Left ventricle myocardium inferior (tissue), 1 donor: ENCODE measurements at regions not wholly inside any gene's neighbourhood (a gene's known extent, or its start where the extent isn't known, plus 50 kb on each side); places are given as distances from the start of the nearest gene placed in this dataset.

Experiments
- DNase-seq: peaks from one replicate; pipeline ENCODE4 v3.0.0-alpha.2; 2020
- H3K27ac ChIP-seq: fragments of 200-600 bp; replicated peaks from 2 replicates; pipeline ENCODE4 v1.8.0; 2021
- H3K27me3 ChIP-seq: fragments of 200-600 bp; 2 replicates; pipeline ENCODE4 v1.8.0; 2021; ENCODE audit warnings: low read depth
- H3K36me3 ChIP-seq: fragments of 200-600 bp; 2 replicates; pipeline ENCODE4 v1.8.0; 2021
- H3K4me1 ChIP-seq: fragments of 200-600 bp; 2 replicates; pipeline ENCODE4 v1.8.0; 2021
- H3K4me3 ChIP-seq: fragments of 200-600 bp; 2 replicates; pipeline ENCODE4 v1.8.0; 2021; ENCODE audit warnings: mild to moderate bottlenecking, moderate library complexity
- H3K9me3 ChIP-seq: fragments of 200-600 bp; replicated peaks from 2 replicates; pipeline ENCODE4 v1.8.0; 2021
- intact Hi-C: fragments of 100-400 bp; cut with micrococcal nuclease; formaldehyde crosslinking; loops from one replicate; pipeline ENCODE4 v1.11.0; 2022
- TF ChIP-seq, protein P1 (sequence below): fragments of 200-600 bp; IDR thresholded peaks from 2 replicates; pipeline ENCODE4 v1.8.0; 2021; ENCODE audit warnings: antibody characterized with exemption, mild to moderate bottlenecking, borderline replicate concordance
- donor health status: DM: no; HTN: yes; CAD: no; lungs with severe emphysema.

- no peaks in the 10 kb centered on the region for H3K9me3 ChIP-seq
- no peaks in the 10 kb centered on the region for H3K36me3 ChIP-seq
- H3K27ac ChIP-seq = no peak overlapping the region
- intact Hi-C loops = no loop called here
- no peaks in the 10 kb centered on the region for H3K4me1 ChIP-seq
- TF ChIP-seq, protein P1, sequence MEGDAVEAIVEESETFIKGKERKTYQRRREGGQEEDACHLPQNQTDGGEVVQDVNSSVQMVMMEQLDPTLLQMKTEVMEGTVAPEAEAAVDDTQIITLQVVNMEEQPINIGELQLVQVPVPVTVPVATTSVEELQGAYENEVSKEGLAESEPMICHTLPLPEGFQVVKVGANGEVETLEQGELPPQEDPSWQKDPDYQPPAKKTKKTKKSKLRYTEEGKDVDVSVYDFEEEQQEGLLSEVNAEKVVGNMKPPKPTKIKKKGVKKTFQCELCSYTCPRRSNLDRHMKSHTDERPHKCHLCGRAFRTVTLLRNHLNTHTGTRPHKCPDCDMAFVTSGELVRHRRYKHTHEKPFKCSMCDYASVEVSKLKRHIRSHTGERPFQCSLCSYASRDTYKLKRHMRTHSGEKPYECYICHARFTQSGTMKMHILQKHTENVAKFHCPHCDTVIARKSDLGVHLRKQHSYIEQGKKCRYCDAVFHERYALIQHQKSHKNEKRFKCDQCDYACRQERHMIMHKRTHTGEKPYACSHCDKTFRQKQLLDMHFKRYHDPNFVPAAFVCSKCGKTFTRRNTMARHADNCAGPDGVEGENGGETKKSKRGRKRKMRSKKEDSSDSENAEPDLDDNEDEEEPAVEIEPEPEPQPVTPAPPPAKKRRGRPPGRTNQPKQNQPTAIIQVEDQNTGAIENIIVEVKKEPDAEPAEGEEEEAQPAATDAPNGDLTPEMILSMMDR = no peak
- H3K4me3 ChIP-seq = no peak overlapping the region
- H3K27me3 ChIP-seq = no peaks in the 10 kb centered on the region
- DNase-seq = no peak
Observed at GRCh38 chr12:88764781-88765480, 184.7 kb upstream of the KITLG start.

DNA sequence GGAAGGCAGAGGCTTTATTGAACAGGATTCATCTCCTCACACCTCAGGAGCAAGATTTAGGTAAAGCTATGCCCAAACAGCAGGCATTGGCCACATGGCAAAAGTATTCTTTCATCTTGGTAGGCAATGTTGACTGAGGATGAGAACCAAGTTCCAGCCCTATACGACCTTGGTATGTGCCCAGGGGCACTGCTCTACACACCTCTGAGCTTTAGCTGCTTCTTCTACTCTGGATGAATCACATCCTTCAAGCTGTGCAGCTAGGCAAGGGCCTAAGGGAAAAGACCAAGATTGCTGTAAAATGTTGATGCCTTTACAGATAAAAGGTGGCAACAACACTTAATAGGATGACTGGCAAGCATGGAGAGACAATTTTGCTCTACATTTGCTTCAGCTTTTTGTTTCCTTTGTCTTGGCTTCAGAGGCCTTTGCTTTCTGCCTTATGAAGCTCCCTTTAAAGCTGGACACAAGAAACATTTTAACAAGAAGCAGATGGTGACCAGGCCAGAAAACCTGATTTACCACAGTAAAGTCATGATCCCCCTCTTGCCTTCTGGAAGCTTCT lies 183.3 kb upstream of the KITLG start:
- intact Hi-C loops = no loop called here
- no peak overlapping the region for H3K4me3 ChIP-seq
- H3K9me3 ChIP-seq = no peaks in the 10 kb centered on the region
- DNase-seq = no peak
- no peak overlapping the region for H3K27ac ChIP-seq
- no peaks in the 10 kb centered on the region for H3K36me3 ChIP-seq
- TF ChIP-seq, protein P1 = no peak
- no peaks in the 10 kb centered on the region for H3K27me3 ChIP-seq
- H3K4me1 ChIP-seq = no peaks in the 10 kb centered on the region

- H3K36me3 ChIP-seq = no peaks in the 10 kb centered on the region
- H3K27me3 ChIP-seq = no peaks in the 10 kb centered on the region
- DNase-seq = no peak
- TF ChIP-seq, protein P1 = no peak
- intact Hi-C loops = no loop called here
- no peak overlapping the region for H3K27ac ChIP-seq
- no peaks in the 10 kb centered on the region for H3K4me1 ChIP-seq
- H3K4me3 ChIP-seq = no peak overlapping the region
- H3K9me3 ChIP-seq = no peaks in the 10 kb centered on the region
Observed at GRCh38 chr12:88758176-88758575, 177.9 kb upstream of the KITLG start.

- H3K4me1 ChIP-seq = no peaks in the 10 kb centered on the region
- TF ChIP-seq, protein P1 = no peak
- H3K27me3 ChIP-seq = no peaks in the 10 kb centered on the region
- no peaks in the 10 kb centered on the region for H3K9me3 ChIP-seq
- intact Hi-C loops = no loop called here
- no peak for DNase-seq
- H3K27ac ChIP-seq = no peak overlapping the region
- no peak overlapping the region for H3K4me3 ChIP-seq
- H3K36me3 ChIP-seq = no peaks in the 10 kb centered on the region
Observed at GRCh38 chr12:88756917-88757316, 176.6 kb upstream of the KITLG start.

DNA sequence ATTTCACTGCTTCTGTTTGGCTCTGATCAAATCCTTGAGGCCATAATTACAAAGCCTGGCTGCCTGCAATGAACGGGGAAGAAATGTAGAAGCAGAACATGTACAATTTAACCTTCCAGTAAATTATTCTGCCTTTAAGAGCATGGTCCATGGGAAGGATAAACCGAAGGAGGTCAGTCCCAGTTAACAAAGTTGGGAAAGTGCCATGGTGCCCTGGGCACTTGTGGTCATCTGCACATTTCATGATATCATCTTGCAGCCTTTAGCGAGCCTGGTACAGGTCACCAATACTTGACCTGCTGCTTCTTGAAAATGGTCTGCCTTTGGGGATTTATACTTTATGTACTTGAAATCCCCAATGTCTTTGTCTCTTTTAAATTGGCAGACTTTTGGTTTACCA lies 175.9 kb upstream of the KITLG start:
- Histone ChIP-seq H3K27ac (no peak overlapping the region), H3K4me3 (no peak overlapping the region), H3K36me3 (no peaks in the 10 kb centered on the region), H3K9me3 (no peaks in the 10 kb centered on the region), H3K27me3 (no peaks in the 10 kb centered on the region), H3K4me1 (peaks cover under 1% of the 10 kb centered on the region)
- intact Hi-C loops = no loop called here
- TF ChIP-seq, protein P1 = no peak
- DNase-seq = no peak
